ENCODE measurements at regions not wholly inside any gene's neighbourhood (a gene's known extent, or its start where the extent isn't known, plus 50 kb on each side); places are given as distances from the start of the nearest gene placed in this dataset.

- TF ChIP-seq HIC1 (tag by site-specific recombination; IDR thresholded peaks at IDR 0.05) (no peak), SETDB1 (IDR thresholded peaks at IDR 0.05; ENCODE audit: insufficient read length, low read length) (no peak), ZNF248 (tag by site-specific recombination; IDR thresholded peaks at IDR 0.05) (no peak)
- TF ChIP-seq, protein P1, sequence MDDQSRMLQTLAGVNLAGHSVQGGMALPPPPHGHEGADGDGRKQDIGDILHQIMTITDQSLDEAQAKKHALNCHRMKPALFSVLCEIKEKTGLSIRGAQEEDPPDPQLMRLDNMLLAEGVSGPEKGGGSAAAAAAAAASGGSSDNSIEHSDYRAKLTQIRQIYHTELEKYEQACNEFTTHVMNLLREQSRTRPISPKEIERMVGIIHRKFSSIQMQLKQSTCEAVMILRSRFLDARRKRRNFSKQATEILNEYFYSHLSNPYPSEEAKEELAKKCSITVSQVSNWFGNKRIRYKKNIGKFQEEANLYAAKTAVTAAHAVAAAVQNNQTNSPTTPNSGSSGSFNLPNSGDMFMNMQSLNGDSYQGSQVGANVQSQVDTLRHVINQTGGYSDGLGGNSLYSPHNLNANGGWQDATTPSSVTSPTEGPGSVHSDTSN (CRISPR knock-in tag; IDR thresholded peaks at IDR 0.05), result no peak
These were observed 188.5 kb upstream of the CDH2 start (continued) for GRCh38 chr18:28365411-28365831.

GRCh38 chr18:28363124-28363523 lies 186.2 kb upstream of the CDH2 start:
- Histone ChIP-seq H3K27ac (ENCODE audit: extremely low read depth, low read depth, low read length) (no peak overlapping the region), H3K4me3 (ENCODE audit: low read depth, low read length) (no peak overlapping the region), H3K4me1 (ENCODE audit: control insufficient read depth, insufficient read depth, low read length) (no peaks in the 10 kb centered on the region), H3K9me3 (ENCODE audit: control insufficient read depth, insufficient read depth, low read depth, low read length) (no peaks in the 10 kb centered on the region), H3K36me3 (ENCODE audit: control insufficient read depth in 2 of 2, insufficient read depth in 1 of 2, low read length in 2 of 2) (no peaks in the 10 kb centered on the region)
- CTCF ChIA-PET, result no interaction called here
- POLR2A ChIA-PET, result no interaction called here
- TF ChIP-seq ZNF626 (tag by site-specific recombination; IDR thresholded peaks at IDR 0.05), result no peak
- TF ChIP-seq SCRT1 (tag by site-specific recombination; IDR thresholded peaks at IDR 0.05; ENCODE audit: borderline replicate concordance), result no peak
- TF ChIP-seq PRDM2 (tag by site-specific recombination; IDR thresholded peaks at IDR 0.05; ENCODE audit: borderline replicate concordance), result no peak

DNA sequence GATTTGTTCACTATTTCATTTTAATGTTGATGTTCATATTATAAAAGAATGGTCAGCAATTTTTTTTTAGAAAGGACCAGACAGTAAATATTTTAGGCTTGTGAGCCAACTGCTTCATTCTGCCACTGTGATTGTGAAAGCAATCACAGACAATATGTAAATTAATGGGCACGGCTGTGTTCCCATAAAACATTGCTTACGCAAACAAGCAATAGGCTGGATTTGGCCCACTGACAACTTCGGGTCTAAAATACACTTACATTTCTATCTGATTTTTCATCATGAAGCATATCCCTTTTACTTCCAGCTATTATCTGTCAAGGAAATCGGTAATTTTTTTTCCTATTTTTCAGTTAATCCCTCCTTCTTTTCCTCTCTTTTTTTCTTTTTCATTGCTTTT lies 182.2 kb upstream of the CDH2 start:
- ChIA-PET CTCF (interaction anchor here (0.5 to 0.7 kb wide), 4 partner anchors 161 to 554 kb away, joined by 3 read pairs; no protein-coding TSS in a partner anchor), POLR2A (no interaction called here)
- Histone ChIP-seq H3K36me3 (ENCODE audit: control insufficient read depth in 2 of 2, insufficient read depth in 1 of 2, low read length in 2 of 2) (no peaks in the 10 kb centered on the region), H3K9me3 (ENCODE audit: control insufficient read depth, insufficient read depth, low read depth, low read length) (no peaks in the 10 kb centered on the region), H3K4me3 (ENCODE audit: low read depth, low read length) (no peak overlapping the region), H3K27ac (ENCODE audit: extremely low read depth, low read depth, low read length) (no peak overlapping the region), H3K4me1 (ENCODE audit: control insufficient read depth, insufficient read depth, low read length) (no peaks in the 10 kb centered on the region)
- TF ChIP-seq ZNF571 (tag by site-specific recombination; IDR thresholded peaks at IDR 0.05) (no peak), OSR2 (tag by site-specific recombination; IDR thresholded peaks at IDR 0.05) (no peak), SP3 (tag by site-specific recombination; IDR thresholded peaks at IDR 0.05) (no peak), ZNF292 (tag by site-specific recombination; IDR thresholded peaks at IDR 0.05; ENCODE audit: borderline replicate concordance, low read depth) (no peak), ZNF140 (tag by site-specific recombination; IDR thresholded peaks at IDR 0.05) (no peak), ZNF544 (tag by site-specific recombination; IDR thresholded peaks at IDR 0.05) (no peak)
